Bronchial epithelial cell (primary cell): ENCODE measurements at regions not wholly inside any gene's neighbourhood (a gene's known extent, or its start where the extent isn't known, plus 50 kb on each side); places are given as distances from the start of the nearest gene placed in this dataset.
A peak's percentile ranks its signal among the peaks of the same experiment; 100 is the strongest.

ENCODE experiments used
- DNase-seq: peaks from one replicate; pipeline ENCODE4 v3.0.0-alpha.2; 2010; ENCODE audit warnings: low read depth
- FAIRE-seq: peaks from 2 replicates; lab custom pipeline; 2011; peaks lifted over from hg19 to GRCh38; lab: Jason Lieb, UNC
- H3K27me3 ChIP-seq: 2 replicates; pipeline ENCODE4 v1.5.1; 2011; ENCODE audit warnings: low read length; ENCODE audit not compliant: control insufficient read depth, insufficient read depth
- H3K36me3 ChIP-seq: 2 replicates; pipeline ENCODE4 v1.5.1; 2011; ENCODE audit warnings: low read length; ENCODE audit not compliant: control insufficient read depth, insufficient read depth
- H3K4me3 ChIP-seq: 2 replicates; pipeline ENCODE4 v1.5.1; 2011; ENCODE audit warnings: mild to moderate bottlenecking, low read depth, low read length, control low read depth
- TF ChIP-seq, protein P1 (sequence below): IDR thresholded peaks from 2 replicates; pipeline ENCODE4 v1.5.1; 2011; ENCODE audit warnings: mild to moderate bottlenecking, moderate library complexity, low read length, control low read depth, inconsistent platforms; ENCODE audit not compliant: insufficient read depth, severe bottlenecking

- TF ChIP-seq, protein P1, sequence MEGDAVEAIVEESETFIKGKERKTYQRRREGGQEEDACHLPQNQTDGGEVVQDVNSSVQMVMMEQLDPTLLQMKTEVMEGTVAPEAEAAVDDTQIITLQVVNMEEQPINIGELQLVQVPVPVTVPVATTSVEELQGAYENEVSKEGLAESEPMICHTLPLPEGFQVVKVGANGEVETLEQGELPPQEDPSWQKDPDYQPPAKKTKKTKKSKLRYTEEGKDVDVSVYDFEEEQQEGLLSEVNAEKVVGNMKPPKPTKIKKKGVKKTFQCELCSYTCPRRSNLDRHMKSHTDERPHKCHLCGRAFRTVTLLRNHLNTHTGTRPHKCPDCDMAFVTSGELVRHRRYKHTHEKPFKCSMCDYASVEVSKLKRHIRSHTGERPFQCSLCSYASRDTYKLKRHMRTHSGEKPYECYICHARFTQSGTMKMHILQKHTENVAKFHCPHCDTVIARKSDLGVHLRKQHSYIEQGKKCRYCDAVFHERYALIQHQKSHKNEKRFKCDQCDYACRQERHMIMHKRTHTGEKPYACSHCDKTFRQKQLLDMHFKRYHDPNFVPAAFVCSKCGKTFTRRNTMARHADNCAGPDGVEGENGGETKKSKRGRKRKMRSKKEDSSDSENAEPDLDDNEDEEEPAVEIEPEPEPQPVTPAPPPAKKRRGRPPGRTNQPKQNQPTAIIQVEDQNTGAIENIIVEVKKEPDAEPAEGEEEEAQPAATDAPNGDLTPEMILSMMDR = no peak
- Histone ChIP-seq H3K27me3 (no peaks in the 10 kb centered on the region), H3K36me3 (no peaks in the 10 kb centered on the region), H3K4me3 (no peak overlapping the region)
- FAIRE-seq (no peak), DNase-seq (peak; percentile 33)
These were observed 684.3 kb downstream of the QKI start for GRCh38 chr6:164098857-164099267.

GRCh38 chr6:164097551-164098398, 683.3 kb downstream of the QKI start:
- peak; percentile 51 for DNase-seq
- no peak for FAIRE-seq
- Histone ChIP-seq H3K27me3 (no peaks in the 10 kb centered on the region), H3K4me3 (no peak overlapping the region), H3K36me3 (no peaks in the 10 kb centered on the region)
- TF ChIP-seq, protein P1 = no peak

GRCh38 chr6:164097056-164097455, 682.5 kb downstream of the QKI start:
- DNase-seq (no peak), FAIRE-seq (peak; percentile 23)
- no peak overlapping the region for H3K4me3 ChIP-seq
- no peaks in the 10 kb centered on the region for H3K27me3 ChIP-seq
- no peaks in the 10 kb centered on the region for H3K36me3 ChIP-seq
- TF ChIP-seq, protein P1 = no peak

DNA sequence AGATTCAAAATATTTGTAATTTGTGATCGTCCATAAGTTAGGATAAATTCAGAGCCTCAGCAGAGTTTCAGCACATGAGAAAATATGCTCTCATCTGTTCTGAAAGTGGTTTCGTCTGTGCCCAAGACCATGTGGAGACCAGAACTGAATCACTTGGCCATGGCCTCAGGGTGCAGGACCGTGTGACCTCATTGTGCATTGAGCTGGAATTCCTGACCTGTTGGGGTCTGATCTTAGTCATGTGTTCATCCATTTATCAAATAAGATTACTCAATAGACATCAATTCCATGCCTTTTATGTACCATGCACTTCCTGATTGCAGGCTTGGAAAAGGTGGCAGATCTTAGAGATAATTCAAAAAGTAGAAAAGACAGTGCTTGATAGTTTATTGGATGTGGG, 680.5 kb downstream of the QKI start:
- H3K4me3 ChIP-seq = no peak overlapping the region
- FAIRE-seq (no peak), DNase-seq (no peak)
- no peaks in the 10 kb centered on the region for H3K36me3 ChIP-seq
- TF ChIP-seq, protein P1 = no peak
- no peaks in the 10 kb centered on the region for H3K27me3 ChIP-seq

DNA sequence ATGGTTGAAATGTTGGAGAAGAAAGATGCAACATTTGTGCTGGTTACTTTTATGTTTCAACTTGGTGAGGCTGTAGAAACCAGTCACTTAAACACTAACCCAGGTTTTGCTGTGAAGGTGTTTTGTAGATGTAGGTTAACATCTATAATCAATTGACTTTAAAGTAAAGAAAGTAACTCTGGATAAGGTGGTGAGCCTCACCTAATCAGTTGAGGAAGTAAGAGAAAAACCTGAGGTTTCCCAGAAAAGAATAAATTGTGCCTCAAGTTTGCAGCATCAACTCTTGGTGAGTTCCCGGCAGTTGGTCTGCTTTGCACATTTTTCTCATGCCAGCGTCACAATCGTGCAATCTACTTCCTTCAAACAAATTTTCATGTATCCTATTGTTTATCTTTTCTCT, 673.4 kb downstream of the QKI start:
- H3K27me3 ChIP-seq = no peaks in the 10 kb centered on the region
- DNase-seq (no peak), FAIRE-seq (no peak)
- no peak overlapping the region for H3K4me3 ChIP-seq
- no peaks in the 10 kb centered on the region for H3K36me3 ChIP-seq
- TF ChIP-seq, protein P1 = no peak
